ENCODE measurements at regions not wholly inside any gene's neighbourhood (a gene's known extent, or its start where the extent isn't known, plus 50 kb on each side); places are given as distances from the start of the nearest gene placed in this dataset.

- Histone ChIP-seq H3K14ac (ENCODE audit: insufficient read length) (no peak overlapping the region), H2BK120ac (replicated peaks; ENCODE audit: low read depth, low read length) (no peak overlapping the region), H3K4me1 (replicated peaks in 1 of 4; ENCODE audit: control insufficient read depth in 3 of 4, insufficient read depth in 4 of 4, low read length in 3 of 4) (no peaks in the 10 kb centered on the region), H3K79me2 (ENCODE audit: control insufficient read depth in 1 of 2, insufficient read depth in 2 of 2, low read length in 2 of 2) (no peaks in the 10 kb centered on the region), H3K23me2 (ENCODE audit: low read depth, low read length) (no peaks in the 10 kb centered on the region), H3K79me1 (ENCODE audit: low read depth, low read length) (no peaks in the 10 kb centered on the region), H4K5ac (ENCODE audit: insufficient read length, low read depth, low read length) (no peak overlapping the region), H3K4ac (replicated peaks; ENCODE audit: insufficient read length, low read depth, low read length) (no peak overlapping the region), H2BK15ac (ENCODE audit: low read length) (no peak overlapping the region), H3K56ac (replicated peaks; ENCODE audit: insufficient read length, low read depth, low read length) (no peak overlapping the region), H2BK5ac (ENCODE audit: low read depth, low read length) (no peak overlapping the region), H3K23ac (ENCODE audit: insufficient read length) (no peak overlapping the region), H3K9ac (replicated peaks in 1 of 4; ENCODE audit: extremely low read depth in 1 of 4, low read depth in 3 of 4, low read length in 3 of 4) (no peak overlapping the region), H3K36me3 (ENCODE audit: control insufficient read depth in 2 of 4, insufficient read depth in 4 of 4, low read length in 3 of 4) (no peaks in the 10 kb centered on the region), H2AK5ac (ENCODE audit: low read depth, low read length) (no peak overlapping the region), H3K27ac (ENCODE audit: low read depth, low read length) (no peak overlapping the region), H3K27me3 (replicated peaks in 1 of 4; ENCODE audit: control insufficient read depth in 3 of 4, extremely low read depth in 1 of 4, insufficient read depth in 3 of 4, low read length in 3 of 4) (no peaks in the 10 kb centered on the region), H2AFZ (ENCODE audit: low read length) (no peak overlapping the region), H3K4me2 (ENCODE audit: insufficient read depth in 1 of 2, low read depth in 2 of 2, low read length in 2 of 2) (no peak overlapping the region), H2BK12ac (ENCODE audit: low read depth, low read length) (no peak overlapping the region), H4K91ac (replicated peaks; ENCODE audit: insufficient read length, low read length) (no peak overlapping the region), H4K20me1 (replicated peaks in 1 of 2; ENCODE audit: control insufficient read depth in 1 of 2, insufficient read depth in 2 of 2, low read length in 2 of 2) (no peaks in the 10 kb centered on the region), H3K18ac (ENCODE audit: extremely low read depth, low read length) (no peak overlapping the region), H4K8ac (ENCODE audit: extremely low read depth, insufficient read depth, low read length) (no peak overlapping the region), H2BK20ac (ENCODE audit: low read length) (no peak overlapping the region), H3K9me3 (ENCODE audit: insufficient read depth in 2 of 2, low read depth in 1 of 2, low read length in 1 of 2) (no peaks in the 10 kb centered on the region), H3K4me3 (ENCODE audit: extremely low read depth in 1 of 4, insufficient read depth in 2 of 4, low read depth in 3 of 4, low read length in 4 of 4) (no peak overlapping the region)
- no peak for FAIRE-seq
- POLR2A ChIA-PET (ENCODE audit: partially characterized antibody) = no interaction called here
- no peak for TF ChIP-seq RFX5 (IDR thresholded peaks at IDR 0.05; ENCODE audit: borderline replicate concordance, low read depth, low read length)
- no peak for TF ChIP-seq E2F6 (IDR thresholded peaks at IDR 0.05)
- TF ChIP-seq BCL11A (IDR thresholded peaks at IDR 0.05; ENCODE audit: low read depth in 2 of 2, low read length in 2 of 2) = no peak
- no peak for TF ChIP-seq CTBP2 (IDR thresholded peaks at IDR 0.05; ENCODE audit: borderline replicate concordance, insufficient read depth, insufficient read length, low read length)
- TF ChIP-seq SRF (IDR thresholded peaks at IDR 0.05; ENCODE audit: low read depth, low read length) = no peak
- no peak for TF ChIP-seq SIN3A (conservative IDR thresholded peaks at IDR 0.05 in 1 of 2, IDR thresholded peaks at IDR 0.05 in 1 of 2; ENCODE audit: low read depth in 1 of 2, low read length in 2 of 2)
- TF ChIP-seq FOSL1 (IDR thresholded peaks at IDR 0.05; ENCODE audit: insufficient read depth, low read depth, low read length) = no peak
- TF ChIP-seq BACH1 (IDR thresholded peaks at IDR 0.05; ENCODE audit: low read length) = no peak
- no peak for TF ChIP-seq ATF3 (IDR thresholded peaks at IDR 0.05; ENCODE audit: insufficient read depth, low read depth, low read length)
- CTCF ChIA-PET (ENCODE audit: partially characterized antibody) = interaction anchor here (1.3 kb wide), 1 partner anchor 24 kb away, joined by 4 read pairs; no protein-coding TSS in a partner anchor
- no peak for DNase-seq (ENCODE audit: low read depth in 1 of 2, low spot score in 2 of 2)
These were observed 431.2 kb downstream of the SH2D4B start for GRCh38 chr10:80968903-80969302.
